DOHH2 (cell line): ENCODE measurements at regions not wholly inside any gene's neighbourhood (a gene's known extent, or its start where the extent isn't known, plus 50 kb on each side); places are given as distances from the start of the nearest gene placed in this dataset.

ENCODE experiments used
- CTCF ChIP-seq: fragments of 200-600 bp; sonication (generic); IDR thresholded peaks from one replicate; pipeline ENCODE4 v1.5.1; 2014; ENCODE audit warnings: antibody characterized with exemption, mild to moderate bottlenecking, low read depth, low read length; ENCODE audit not compliant: poor library complexity, severe bottlenecking
- EZH2phosphoT487 ChIP-seq: fragments of 200-600 bp; sonication (generic); IDR thresholded peaks from 2 replicates; pipeline ENCODE4 v1.6.1; 2017; ENCODE audit warnings: borderline replicate concordance, mild to moderate bottlenecking, antibody characterized with exemption, low read length, moderate library complexity, mixed read lengths

GRCh38 chr7:82517050-82517449, 73.5 kb upstream of the CACNA2D1 start:
- no peak for TF ChIP-seq CTCF
- TF ChIP-seq EZH2phosphoT487, result no peak
